Parathyroid adenoma (tissue), 2 donors: ENCODE measurements at regions not wholly inside any gene's neighbourhood (a gene's known extent, or its start where the extent isn't known, plus 50 kb on each side); places are given as distances from the start of the nearest gene placed in this dataset.

Experiments
- H2AFZ ChIP-seq: fragments of 300-600 bp; sonication (generic); one replicate; pipeline ENCODE4 v1.7.0; 2017; ENCODE audit warnings: antibody characterized with exemption, mild to moderate bottlenecking
- H3K27ac ChIP-seq: fragments of 300-600 bp; sonication (generic); one replicate; pipeline ENCODE4 v1.7.0; 2017
- H3K27me3 ChIP-seq: fragments of 300-600 bp; sonication (generic); one replicate; pipeline ENCODE4 v1.7.0; 2017; ENCODE audit warnings: low read length; ENCODE audit not compliant: control insufficient read depth, insufficient read depth
- H3K36me3 ChIP-seq: fragments of 300-600 bp; sonication (generic); one replicate; pipeline ENCODE4 v1.7.0; 2017; ENCODE audit warnings: low read length; ENCODE audit not compliant: control insufficient read depth, insufficient read depth
- H3K4me1 ChIP-seq: fragments of 300-600 bp; sonication (generic); one replicate; pipeline ENCODE4 v1.7.0; 2017; ENCODE audit warnings: control low read depth
- H3K4me2 ChIP-seq: fragments of 300-600 bp; sonication (generic); one replicate; pipeline ENCODE4 v1.7.0; 2017; ENCODE audit warnings: low read length
- H3K4me3 ChIP-seq: fragments of 300-600 bp; sonication (generic); one replicate; pipeline ENCODE4 v1.7.0; 2017; ENCODE audit warnings: low read depth, low read length
- H3K79me2 ChIP-seq: fragments of 300-600 bp; sonication (generic); one replicate; pipeline ENCODE4 v1.7.0; 2017; ENCODE audit warnings: control low read depth
- H3K9ac ChIP-seq: fragments of 300-600 bp; sonication (generic); one replicate; pipeline ENCODE4 v1.7.0; 2017; ENCODE audit warnings: mild to moderate bottlenecking
- H3K9me3 ChIP-seq: fragments of 300-600 bp; sonication (generic); one replicate; pipeline ENCODE4 v1.7.0; 2017; ENCODE audit warnings: low read length; ENCODE audit not compliant: control insufficient read depth
- TF ChIP-seq, protein P1 (sequence below): fragments of 300-600 bp; sonication (generic); IDR thresholded peaks from one replicate; pipeline ENCODE4 v1.7.0; 2017; ENCODE audit warnings: antibody characterized with exemption, mild to moderate bottlenecking
- donor health status: primary hyperparathyroidism.

DNA sequence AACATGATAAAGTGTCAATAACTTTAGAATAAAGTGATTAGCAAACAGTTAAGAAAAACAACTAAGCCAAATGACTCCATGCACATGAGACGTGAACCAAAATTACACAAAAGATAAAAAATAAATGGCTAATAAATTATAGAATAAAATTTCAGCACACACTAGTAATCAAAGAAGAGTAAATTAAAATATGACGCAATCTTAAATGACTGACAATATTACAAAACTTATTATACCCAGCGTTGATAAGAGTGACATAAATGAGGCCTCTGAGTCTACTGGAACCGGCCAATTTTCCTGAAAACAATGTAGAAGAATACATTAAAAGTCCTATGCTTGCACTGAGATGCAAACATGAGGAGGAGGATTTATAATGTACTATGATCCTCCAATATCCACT, 187.4 kb downstream of the DHX15 start:
- Histone ChIP-seq H2AFZ (no peak overlapping the region), H3K79me2 (no peaks in the 10 kb centered on the region), H3K9ac (no peak overlapping the region), H3K36me3 (no peaks in the 10 kb centered on the region), H3K4me3 (no peak overlapping the region), H3K4me1 (no peaks in the 10 kb centered on the region), H3K27me3 (no peaks in the 10 kb centered on the region), H3K27ac (no peak overlapping the region), H3K4me2 (no peak overlapping the region), H3K9me3 (no peaks in the 10 kb centered on the region)
- TF ChIP-seq, protein P1, sequence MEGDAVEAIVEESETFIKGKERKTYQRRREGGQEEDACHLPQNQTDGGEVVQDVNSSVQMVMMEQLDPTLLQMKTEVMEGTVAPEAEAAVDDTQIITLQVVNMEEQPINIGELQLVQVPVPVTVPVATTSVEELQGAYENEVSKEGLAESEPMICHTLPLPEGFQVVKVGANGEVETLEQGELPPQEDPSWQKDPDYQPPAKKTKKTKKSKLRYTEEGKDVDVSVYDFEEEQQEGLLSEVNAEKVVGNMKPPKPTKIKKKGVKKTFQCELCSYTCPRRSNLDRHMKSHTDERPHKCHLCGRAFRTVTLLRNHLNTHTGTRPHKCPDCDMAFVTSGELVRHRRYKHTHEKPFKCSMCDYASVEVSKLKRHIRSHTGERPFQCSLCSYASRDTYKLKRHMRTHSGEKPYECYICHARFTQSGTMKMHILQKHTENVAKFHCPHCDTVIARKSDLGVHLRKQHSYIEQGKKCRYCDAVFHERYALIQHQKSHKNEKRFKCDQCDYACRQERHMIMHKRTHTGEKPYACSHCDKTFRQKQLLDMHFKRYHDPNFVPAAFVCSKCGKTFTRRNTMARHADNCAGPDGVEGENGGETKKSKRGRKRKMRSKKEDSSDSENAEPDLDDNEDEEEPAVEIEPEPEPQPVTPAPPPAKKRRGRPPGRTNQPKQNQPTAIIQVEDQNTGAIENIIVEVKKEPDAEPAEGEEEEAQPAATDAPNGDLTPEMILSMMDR: no peak

DNA sequence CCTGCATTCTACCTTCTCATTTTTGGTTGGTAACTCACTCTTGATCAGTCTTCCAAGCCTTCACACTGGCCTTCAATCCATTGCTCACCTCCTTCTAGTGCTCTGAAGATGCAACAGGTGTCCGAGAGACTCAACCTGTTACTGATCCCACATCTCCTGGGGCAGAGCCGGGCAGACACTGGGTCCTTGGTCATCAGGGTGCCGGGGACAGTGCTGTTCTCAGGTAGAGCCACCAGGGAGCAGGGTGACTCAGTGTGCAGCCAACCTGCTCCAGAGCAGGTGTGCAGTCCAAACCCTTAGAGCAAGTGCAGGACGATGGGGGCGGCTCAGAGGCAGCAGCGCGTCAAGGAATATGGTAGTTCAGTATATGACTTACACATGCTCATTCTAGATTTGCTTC, 188.4 kb downstream of the DHX15 start:
- no peak overlapping the region for H3K4me2 ChIP-seq
- H2AFZ ChIP-seq: no peak overlapping the region
- TF ChIP-seq, protein P1: no peak
- H3K79me2 ChIP-seq: no peaks in the 10 kb centered on the region
- no peak overlapping the region for H3K27ac ChIP-seq
- H3K27me3 ChIP-seq: no peaks in the 10 kb centered on the region
- H3K9me3 ChIP-seq: no peaks in the 10 kb centered on the region
- H3K4me1 ChIP-seq: no peaks in the 10 kb centered on the region
- no peaks in the 10 kb centered on the region for H3K36me3 ChIP-seq
- H3K9ac ChIP-seq: no peak overlapping the region
- H3K4me3 ChIP-seq: no peak overlapping the region

DNA sequence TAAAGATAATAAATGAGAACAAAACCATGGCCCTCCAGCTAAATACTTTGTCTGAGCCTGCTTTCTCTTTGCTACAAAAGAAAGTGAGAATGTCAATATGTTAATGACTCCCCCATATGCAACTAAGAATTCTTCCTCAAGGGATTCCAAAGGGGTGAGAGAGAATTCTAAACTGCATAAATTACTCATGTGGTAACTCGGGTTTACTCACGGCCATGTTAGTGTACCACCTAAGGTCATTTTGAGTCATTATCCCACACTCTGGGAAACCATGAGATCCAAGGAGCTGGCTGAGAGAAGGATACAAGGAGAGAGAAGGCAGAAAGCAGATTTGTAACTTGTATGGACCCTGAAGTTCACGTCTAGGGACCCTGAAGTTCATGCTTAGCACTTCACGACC, 190.3 kb downstream of the DHX15 start:
- TF ChIP-seq, protein P1: no peak
- Histone ChIP-seq H3K4me3 (no peak overlapping the region), H3K4me2 (no peak overlapping the region)

DNA sequence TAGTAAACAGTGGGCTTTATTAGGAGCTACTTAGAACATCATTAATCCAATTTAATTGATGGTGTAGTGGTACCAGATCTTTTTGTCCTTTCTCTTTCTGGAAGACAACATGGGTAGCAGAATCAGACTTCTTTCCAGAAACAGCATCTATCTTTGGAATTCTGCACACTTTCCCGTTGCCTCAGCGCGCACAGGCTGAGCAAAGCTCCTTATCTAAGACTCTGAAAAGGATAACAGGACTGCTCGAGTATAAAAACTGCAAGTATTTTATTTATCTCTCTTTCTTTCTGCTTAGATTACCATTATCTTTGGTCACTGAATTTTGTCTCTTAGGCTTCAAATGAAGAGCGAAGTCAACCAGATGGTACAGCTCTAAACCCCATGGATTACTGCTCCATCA, 191.7 kb downstream of the DHX15 start:
- no peaks in the 10 kb centered on the region for H3K27me3 ChIP-seq
- H3K9me3 ChIP-seq: no peaks in the 10 kb centered on the region
- TF ChIP-seq, protein P1: no peak
- no peak overlapping the region for H3K4me2 ChIP-seq
- no peak overlapping the region for H3K27ac ChIP-seq
- no peak overlapping the region for H3K9ac ChIP-seq
- no peak overlapping the region for H2AFZ ChIP-seq
- H3K4me1 ChIP-seq: no peaks in the 10 kb centered on the region
- H3K79me2 ChIP-seq: no peaks in the 10 kb centered on the region
- no peaks in the 10 kb centered on the region for H3K36me3 ChIP-seq
- H3K4me3 ChIP-seq: no peak overlapping the region

More for the DNA sequence above, 190.3 kb downstream of the DHX15 start:
- Histone ChIP-seq H3K27me3 (no peaks in the 10 kb centered on the region), H3K27ac (no peak overlapping the region), H3K4me1 (no peaks in the 10 kb centered on the region), H2AFZ (no peak overlapping the region), H3K36me3 (no peaks in the 10 kb centered on the region), H3K79me2 (no peaks in the 10 kb centered on the region), H3K9ac (no peak overlapping the region), H3K9me3 (no peaks in the 10 kb centered on the region)

DNA sequence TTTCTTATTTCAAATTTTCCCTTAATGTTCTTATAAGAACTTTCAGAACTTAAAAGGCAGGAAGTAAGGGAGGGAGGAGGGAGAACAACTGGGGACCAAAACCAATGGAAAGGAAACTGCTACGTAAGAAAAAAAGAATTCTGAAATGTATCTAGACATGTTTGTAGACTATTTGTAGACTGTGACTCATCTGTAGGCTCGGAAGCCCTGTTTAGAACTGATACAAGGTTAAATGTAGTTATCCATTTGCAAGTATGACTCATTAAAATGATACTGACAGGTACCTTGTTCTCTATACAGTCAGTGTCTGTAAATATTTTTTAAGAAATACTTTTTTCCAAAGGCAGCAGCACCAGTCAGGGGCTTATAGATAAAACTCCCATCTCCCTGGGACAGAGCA, 202.0 kb downstream of the DHX15 start:
- Histone ChIP-seq H3K79me2 (no peaks in the 10 kb centered on the region), H3K4me3 (no peak overlapping the region), H3K9ac (no peak overlapping the region), H3K4me2 (no peak overlapping the region), H2AFZ (no peak overlapping the region), H3K27ac (no peak overlapping the region), H3K27me3 (no peaks in the 10 kb centered on the region), H3K9me3 (no peaks in the 10 kb centered on the region), H3K36me3 (no peaks in the 10 kb centered on the region), H3K4me1 (no peaks in the 10 kb centered on the region)
- TF ChIP-seq, protein P1: no peak
